HG02973 (cell line): ENCODE measurements at regions not wholly inside any gene's neighbourhood (a gene's known extent, or its start where the extent isn't known, plus 50 kb on each side); places are given as distances from the start of the nearest gene placed in this dataset.

Experiments used
- ATAC-seq: cut with Tn5 transposase; IDR thresholded peaks from one replicate; pipeline ENCODE4 v1.9.1; 2021; ENCODE audit warnings: moderate library complexity; ENCODE audit not compliant: unreplicated experiment

DNA sequence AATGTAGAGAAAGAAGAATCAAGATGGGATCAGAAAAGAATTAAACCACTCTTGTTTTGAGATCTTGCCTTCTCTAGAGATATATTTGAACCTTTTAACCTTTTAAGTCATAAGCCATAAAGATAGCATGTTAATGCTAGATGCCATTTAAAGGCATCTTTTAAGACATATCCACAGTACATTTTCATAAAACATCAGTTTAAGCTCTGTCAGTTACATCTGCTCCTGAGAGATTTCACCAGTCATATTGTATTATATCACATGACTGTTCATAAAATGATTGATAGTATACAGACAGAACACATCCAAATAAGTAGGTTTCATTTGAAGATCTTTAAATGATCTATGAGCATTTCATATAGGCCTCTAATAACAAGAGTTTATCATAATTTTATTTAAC is 1238.5 kb downstream of the SLC16A7 start:
- no peak for ATAC-seq

DNA sequence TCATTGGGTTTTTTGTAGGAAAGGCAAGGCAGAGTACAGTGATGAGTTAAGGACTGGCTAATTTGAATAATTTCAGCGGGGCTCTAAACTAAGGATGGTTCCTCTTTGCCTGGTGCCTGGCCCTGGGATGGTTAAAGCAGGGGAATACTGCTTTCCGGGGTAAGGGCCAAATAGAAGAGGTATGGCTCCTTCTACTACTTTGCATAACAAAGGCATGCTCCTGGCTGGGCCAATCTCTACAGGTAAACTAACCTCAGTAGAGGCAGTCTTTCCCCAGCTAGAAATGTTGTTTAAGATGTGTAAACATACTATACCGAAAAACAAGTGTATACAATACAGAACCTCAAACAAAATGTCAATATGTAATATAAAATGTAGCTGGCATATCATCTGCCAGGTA is 1239.0 kb downstream of the SLC16A7 start:
- ATAC-seq: no peak

DNA sequence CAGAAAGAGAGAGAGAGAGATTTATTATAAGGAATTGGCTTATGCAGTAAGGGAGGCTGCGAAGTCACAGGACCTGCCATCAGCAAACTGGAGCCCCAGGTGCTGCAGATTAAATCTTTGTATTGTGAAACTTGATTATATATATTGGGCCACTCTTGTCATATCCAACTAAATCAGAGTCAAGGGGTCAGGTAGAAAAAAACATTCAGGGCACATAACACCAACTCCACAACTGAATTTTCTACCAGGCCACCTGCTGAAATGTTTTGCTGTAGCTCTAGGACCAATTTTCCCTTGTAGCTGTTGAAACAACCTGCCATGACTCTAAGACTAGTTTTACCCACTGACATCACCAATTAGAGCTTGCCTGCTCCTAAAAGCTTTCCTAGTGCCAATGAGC is 1240.8 kb downstream of the SLC16A7 start:
- ATAC-seq: no peak

DNA sequence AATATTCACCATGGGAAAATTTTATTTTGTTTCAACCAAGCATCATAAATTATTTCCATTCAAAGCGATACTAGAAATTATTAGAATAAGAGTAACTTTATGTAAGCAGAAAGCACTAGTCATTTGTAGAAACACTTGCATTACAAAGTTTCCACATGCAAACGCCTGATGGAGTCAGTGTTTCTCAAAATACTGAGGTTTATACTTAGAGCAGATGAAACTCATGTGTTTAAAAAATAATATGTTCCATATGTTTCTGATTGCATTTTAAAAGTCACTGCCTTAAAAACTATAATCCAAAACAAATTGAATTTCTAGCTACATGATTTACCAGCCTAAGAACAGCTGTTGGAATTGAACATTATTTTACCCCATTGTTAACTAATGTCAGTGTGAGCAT is 1246.4 kb downstream of the SLC16A7 start:
- no peak for ATAC-seq

DNA sequence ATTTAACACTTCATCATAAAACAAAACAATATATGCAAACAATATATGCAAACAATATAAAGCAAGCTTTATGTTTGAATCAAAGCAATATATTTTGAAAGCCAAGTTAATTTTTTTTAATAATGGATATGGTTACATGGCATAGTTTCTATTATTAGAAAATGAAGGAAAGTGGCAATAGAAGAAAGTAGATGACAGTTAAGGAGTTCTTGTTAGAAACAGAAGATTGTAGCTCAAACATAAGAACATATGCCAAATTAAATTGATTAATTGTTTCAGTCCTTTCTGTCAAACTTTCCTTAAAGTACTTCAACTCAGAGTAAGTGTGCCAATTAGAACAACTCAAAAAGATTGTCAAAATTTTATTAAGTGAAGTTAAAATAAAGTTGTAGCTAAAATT is 1248.3 kb downstream of the SLC16A7 start:
- no peak for ATAC-seq

DNA sequence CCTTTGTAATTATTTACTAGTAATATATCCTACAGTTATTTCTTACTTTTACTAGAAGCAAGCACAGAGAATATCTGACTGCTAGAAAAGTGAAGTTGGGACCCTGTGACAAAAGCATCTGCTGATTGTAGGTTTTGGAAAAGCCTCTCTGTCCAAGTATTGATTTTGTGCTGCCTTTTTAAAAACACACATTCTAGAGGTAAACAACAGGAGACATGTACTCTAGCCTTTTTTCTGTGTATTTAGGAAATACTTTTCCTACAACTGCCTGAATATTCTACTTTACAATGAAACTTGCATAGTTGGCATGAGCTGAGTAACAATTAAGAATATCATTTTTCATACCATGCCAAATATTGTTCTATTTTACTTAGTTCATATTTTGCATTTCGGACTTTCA is 1249.0 kb downstream of the SLC16A7 start:
- ATAC-seq: no peak

DNA sequence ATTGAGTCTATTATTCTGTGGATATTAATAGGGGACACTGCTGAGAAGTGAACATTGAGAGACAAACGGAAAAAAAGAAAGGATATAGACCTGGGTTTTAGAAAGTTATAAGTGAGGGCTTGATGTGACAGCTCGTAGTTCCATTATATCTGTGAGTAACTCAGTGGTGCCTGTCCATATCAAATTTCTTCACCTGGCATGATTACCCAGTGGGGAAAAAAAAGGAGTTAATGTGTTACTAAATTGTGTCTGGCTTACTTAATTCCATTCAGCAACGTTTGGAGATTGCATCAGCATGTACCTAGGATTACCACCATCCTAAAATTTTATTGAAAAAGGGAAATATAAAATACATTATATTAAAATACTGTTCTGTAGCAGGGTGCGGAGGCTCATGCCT is 1249.9 kb downstream of the SLC16A7 start:
- no peak for ATAC-seq

DNA sequence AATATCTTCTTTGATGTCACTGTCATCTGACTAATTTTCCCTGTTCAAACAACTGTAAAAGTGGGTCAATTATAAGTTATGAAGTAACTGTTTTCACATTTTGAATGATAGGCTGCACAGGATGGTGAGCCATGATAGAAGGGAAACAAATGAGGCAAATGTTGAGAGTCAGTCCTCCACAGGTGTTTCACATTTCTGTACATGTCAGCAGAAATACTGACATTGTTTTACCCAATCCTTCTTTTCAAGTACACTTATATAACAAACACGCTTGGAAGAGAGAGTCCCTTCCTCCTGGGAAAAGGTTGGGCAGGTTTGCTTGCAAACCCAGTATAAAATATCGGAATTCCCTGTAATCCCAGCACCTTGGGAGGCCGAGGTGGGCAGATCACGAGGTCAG is 1251.5 kb downstream of the SLC16A7 start:
- no peak for ATAC-seq

DNA sequence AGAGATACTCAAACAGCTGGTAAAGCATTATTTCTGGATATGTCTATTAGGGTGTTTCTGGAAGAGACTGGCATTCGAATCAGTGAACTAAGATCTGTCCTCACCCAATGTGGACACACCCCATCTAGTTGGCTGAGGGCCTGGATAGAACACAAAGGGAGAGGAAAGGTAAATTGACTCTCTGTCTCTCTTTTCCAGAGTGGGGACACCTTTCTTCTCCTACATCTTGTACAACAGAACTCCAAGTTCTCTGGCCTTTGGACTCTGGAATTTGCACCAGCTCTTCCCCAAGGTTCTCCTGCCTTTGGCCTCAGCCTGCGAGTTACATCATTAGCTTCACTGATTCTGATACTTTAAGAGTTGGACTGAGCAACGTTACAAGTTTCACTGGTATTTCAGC is 1253.9 kb downstream of the SLC16A7 start:
- ATAC-seq: no peak

DNA sequence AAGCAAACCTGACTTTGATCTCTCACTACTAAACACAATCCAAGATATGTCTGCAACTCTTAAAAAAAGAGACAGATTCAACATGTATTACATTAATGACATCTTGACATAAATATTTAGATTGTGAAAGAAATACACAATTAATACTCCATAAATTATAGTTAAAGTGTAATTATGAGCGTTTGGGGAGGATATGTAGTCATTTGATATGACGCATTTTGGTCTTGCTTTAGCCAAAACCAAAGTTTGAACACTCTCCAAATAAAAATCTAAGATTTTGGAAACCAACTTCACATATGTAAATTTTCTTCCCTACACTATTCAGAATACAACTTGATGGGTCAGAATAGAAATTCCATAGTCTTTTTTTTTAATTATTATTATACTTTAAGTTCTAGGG is 1257.6 kb downstream of the SLC16A7 start:
- no peak for ATAC-seq

DNA sequence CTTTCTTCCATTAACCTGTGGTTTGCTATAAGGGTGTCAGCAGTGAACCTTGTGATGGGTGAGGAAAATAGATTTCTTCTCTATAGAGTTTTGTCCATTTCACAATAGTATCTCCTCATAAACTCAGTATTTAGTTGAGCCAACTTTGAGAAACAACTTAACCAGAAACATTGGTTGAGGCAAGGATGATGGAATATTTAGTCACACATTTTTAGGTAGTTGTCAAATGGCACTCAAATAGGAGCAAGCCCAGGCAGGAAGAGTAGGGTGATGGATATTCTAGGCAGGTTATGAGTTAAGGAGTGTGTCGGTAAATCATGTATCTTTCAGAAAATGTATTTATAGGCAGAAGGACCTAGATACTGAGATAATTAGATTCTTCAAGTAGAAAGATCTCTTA is 1267.6 kb downstream of the SLC16A7 start:
- ATAC-seq: no peak

DNA sequence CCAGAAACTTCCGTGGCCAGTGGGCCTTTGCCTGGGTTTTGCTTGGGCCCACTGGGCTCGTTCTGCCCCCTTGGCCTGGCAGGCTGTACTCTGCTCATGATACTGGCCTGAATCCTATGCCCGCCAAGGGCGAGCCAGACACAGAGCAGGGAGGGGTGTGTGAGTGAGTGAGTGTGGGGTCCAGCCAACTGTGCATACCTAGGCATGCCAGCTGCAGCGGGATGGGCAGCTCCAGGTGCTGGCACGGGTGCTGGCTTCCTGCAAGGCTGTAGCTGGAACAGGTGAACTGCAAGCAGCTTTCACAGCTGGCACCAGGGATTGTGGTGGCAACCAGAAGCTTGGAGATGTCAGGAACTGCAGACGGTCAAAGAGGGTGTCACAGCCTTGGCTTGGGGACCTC is 1276.4 kb downstream of the SLC16A7 start:
- ATAC-seq: no peak

DNA sequence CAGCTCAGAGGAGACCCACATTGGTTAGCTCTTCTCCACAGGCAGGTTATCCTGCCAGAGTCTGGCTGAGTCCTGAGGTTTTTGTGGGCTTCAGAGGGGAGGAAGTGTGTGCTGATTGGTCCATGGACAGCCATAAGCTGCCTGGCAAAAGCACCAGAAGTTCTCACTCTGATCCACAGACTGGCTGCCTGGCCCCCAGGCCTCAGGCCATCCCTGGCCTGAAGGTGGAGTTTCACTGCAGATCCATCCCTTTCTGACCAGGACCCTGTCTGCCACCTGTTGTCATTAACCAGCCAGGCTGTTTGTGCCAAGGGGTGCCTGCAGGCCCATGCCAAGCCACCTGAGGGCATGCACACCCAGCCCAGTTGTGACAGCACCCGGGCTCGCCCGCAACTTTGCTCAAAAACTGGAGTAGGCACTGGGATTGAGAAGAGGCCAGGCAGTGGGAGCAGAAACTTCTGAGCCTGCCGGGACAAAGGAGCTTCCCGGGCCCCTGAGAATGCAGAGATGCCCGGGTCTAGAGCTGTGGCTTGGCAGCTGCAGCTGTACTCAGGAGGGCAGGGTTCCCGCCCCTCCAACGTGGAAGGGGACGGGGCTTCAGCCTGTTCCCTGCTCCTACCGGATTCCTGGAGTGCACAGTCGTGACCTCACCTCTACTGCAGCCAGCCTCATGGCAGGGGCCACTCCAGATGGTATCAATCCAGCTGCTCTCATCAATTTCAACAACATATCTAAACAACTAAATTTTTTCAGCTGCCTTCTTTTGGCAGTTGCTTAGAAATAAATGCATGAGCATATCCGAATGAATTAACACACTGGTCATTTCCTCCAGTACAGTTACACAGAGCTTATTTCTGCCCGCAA is 1277.3 kb downstream of the SLC16A7 start:
- no peak for ATAC-seq

DNA sequence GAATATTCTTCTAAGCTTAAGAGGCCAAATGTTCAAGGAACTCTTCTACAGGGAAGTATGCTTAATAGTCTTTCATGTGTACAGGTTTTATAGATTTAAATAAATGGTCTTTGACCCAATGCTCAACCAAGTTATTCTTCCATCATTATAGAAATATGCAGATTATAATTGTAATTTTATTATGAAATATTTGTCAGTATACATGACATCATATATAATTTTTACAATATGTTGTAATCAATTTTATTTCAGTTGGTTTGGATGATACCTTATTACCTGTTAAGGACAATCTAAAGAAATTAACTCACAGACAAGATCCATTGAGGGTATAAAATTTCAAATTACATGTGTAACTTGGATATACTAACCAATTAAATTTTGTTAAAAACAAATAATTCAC is 1278.3 kb downstream of the SLC16A7 start:
- no peak for ATAC-seq

DNA sequence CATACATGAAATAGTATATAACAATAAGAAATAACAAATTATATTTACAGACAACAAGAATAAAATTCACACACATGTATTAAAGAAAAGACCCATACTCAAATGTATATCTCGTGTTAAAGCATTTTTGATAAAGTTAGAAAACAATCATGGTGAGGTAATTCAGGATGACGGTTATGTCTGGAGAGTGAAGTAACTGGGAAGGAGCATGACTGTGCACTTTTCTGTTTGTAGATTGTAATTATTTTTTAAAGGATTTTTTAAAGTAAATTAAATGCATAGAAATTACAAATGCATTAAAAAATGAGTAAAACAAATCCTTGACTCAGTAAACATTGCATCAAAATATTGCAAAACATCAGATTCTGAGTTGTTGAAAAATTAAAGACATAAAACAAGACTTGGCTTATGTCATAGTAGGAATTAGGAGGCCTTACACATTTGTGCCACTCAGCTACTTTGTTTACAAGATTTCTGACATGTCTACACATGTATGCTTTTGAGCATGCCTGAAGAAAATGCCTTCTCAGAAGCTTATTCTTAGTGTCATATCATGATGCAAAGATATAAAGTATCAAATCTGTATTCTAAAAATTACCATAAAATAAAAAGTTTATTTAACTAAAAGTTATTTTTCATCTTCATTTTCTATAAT is 1325.1 kb downstream of the SLC16A7 start:
- ATAC-seq: no peak

DNA sequence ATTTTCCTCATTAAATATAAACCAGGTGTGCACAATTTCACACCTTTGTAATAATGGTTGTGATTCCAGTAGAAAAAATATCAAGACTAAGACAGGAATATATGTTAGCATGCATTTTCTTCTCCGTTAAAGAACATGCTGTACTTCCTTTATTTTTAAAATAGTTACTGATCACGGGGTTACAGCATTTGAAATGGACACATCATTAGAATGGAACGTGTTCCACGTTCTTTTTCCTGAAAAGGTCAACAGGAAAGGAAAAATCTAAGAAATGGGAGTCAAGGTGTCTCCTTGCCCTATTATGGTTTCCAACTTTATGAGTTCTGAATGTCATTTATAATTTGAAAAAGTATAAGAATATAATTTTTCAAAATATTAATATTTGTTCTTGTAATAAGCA is 1325.7 kb downstream of the SLC16A7 start:
- no peak for ATAC-seq

DNA sequence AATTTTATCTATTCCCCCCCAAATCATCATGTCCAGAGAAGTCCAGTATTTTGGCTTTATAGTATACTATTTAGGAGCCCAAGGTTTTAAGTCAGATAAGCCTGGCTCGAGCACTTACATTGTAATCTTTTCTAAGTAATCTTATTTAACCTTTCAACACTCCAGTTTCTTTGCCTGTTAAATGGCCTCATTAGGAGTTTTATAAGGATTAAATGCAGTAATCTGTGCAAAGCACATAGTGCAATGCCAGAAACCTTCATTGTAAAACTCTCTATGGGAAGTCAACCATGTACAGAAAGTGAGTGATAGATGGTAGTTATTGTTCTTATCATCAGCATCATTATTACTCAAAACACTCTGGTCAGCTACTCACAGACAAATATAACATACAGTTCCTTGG is 1330.4 kb downstream of the SLC16A7 start:
- no peak for ATAC-seq

DNA sequence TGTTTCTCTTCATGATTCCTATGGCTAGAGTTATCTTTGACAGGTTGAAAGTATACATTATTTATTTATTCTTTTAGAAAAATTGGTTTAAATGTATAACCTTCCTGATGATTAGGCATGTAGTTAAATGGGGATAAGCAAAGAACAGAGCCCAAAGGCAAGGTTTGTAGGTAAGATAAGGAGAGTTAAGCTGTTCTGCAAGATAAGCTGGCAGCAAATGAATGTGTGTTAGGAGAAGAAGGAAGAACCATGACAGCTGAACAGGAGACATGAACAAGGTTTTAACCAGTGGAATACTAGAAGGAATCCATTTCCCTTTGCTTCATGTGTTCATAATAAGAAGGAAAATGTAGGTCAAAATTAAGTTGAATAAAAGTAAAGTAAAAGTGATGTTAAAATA is 1330.1 kb upstream of the USP15 start:
- no peak for ATAC-seq

DNA sequence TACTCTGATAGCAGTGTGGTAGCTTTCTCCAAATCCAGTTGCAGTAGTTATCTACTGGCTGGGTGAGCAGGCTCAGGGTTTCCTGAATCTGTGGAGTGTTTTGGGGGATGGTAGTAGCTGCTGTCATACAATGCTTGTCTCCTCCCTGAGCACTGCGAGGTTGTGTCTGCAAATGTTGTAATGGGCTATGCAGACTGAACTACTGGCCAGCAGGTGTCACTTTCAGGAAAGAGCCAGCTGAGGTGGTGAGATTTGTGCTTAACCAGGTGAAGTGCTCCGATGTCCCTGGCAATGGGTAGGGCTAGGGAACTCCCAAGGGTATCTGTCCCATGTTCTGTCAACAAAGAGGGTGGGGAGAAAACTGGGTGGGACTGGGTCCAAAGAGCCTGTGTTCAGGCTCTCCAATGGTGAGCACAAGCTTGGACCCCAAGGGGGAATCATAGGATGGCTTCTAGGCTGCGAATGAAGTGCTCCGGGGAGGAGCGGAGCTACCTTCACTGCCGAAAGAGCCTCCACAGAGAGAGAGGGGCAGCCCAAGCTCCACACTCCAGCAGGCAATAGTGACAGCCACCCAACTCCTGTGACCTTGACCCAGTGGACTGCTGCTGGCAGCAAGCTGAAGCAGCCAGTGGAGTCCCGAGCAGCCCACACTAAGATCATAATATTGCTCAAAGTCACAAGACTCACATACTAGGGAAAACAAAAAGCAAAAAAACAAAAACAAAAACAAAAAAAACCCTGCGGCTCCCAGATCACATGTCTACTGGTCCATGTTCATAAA is 1324.0 kb upstream of the USP15 start:
- no peak for ATAC-seq

DNA sequence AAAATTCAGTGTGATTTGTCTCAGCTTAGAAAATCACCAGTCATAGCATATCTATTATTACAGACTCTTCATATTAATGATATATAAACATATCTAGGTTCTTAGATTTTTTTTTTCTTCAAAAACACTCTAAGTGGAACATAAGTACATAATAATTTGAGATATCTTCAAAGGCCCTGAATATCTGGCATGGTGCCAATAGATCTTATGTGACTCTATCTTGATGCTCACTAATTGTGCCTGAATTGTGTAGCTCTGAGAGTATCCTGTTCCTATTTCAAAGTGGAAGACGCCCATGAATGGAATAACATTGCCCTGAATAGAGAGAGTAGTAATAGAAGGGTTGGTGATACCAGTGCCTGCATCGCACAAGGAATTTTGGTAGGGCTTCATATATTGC is 1312.7 kb upstream of the USP15 start:
- ATAC-seq: no peak

DNA sequence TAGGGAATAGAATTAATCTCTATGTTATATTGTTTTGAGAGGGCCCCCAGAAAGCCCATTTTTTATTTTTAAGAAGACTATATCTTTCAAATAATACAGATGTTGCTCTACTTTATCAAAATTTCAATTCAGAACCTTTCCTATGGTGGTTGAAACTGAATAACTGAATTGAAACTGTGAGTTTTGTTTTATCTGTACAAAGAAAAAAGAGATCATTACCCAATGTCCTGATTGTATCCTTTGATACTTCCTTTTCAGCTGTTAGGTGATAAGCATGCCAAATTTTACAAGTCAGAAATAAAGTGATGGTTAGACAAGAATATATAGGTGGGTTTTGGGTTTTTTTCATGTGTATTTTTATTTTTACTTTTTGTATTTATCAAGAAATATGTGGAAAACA is 1293.1 kb upstream of the USP15 start:
- ATAC-seq: no peak

DNA sequence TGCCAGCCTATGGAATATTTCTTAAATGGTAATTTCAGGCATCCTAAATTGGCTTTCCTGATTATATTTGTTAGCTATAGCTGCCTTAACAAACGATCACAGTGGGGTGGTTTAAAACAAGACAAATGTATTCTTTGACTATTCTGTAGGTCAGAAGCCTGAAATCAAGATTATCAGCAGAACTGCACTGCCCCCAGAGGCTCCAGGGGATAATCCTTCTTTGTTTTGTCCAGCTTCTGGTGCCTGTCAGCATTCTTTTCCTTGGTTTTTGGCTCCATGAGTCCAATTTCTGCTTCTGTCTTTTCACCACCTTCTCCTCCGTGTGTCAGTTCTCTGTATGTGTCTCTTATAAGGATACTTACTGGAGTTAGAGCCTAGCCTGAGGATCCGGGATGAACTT is 1282.2 kb upstream of the USP15 start:
- ATAC-seq: no peak
